VCaP (cell line): ENCODE measurements at regions not wholly inside any gene's neighbourhood (a gene's known extent, or its start where the extent isn't known, plus 50 kb on each side); places are given as distances from the start of the nearest gene placed in this dataset.

Source experiments
- H3K27ac ChIP-seq: fragments of 450-650 bp; 2 replicates; pipeline ENCODE4 v1.5.1; 2017
- TF ChIP-seq, protein P1 (sequence below): fragments of 450-650 bp; conservative IDR thresholded peaks from 2 replicates; pipeline ENCODE4 v1.5.1; 2017; ENCODE audit warnings: mild to moderate bottlenecking, moderate library complexity

DNA sequence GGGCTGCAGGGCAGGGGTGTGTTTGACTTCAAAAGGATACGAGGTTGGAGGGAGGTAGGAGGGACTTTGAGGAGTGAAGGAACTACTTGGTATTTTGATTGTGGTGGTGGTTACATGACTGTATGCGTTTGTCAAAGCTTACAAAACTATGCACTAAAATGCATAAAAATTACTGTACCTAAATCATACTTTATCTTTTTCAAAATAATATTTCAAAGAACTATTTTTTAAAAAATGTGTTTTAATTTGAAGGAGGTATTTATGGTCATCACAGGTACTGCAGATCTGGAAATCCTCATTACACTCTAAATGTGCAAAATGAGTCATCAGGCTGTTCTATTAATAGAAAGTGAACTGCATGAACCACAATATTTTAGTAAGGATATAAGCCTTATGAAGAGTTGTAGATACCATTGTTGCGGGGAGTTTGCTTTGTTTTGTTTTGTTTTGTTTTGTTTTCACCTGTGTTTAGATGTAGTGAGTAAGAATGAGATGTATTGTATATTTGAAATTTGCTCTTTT is 116.9 kb downstream of the ARRDC3 start:
- TF ChIP-seq, protein P1, sequence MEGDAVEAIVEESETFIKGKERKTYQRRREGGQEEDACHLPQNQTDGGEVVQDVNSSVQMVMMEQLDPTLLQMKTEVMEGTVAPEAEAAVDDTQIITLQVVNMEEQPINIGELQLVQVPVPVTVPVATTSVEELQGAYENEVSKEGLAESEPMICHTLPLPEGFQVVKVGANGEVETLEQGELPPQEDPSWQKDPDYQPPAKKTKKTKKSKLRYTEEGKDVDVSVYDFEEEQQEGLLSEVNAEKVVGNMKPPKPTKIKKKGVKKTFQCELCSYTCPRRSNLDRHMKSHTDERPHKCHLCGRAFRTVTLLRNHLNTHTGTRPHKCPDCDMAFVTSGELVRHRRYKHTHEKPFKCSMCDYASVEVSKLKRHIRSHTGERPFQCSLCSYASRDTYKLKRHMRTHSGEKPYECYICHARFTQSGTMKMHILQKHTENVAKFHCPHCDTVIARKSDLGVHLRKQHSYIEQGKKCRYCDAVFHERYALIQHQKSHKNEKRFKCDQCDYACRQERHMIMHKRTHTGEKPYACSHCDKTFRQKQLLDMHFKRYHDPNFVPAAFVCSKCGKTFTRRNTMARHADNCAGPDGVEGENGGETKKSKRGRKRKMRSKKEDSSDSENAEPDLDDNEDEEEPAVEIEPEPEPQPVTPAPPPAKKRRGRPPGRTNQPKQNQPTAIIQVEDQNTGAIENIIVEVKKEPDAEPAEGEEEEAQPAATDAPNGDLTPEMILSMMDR = no peak
- peak overlapping the region; percentile 52; the same call in 1 of the 2 replicates for H3K27ac ChIP-seq

DNA sequence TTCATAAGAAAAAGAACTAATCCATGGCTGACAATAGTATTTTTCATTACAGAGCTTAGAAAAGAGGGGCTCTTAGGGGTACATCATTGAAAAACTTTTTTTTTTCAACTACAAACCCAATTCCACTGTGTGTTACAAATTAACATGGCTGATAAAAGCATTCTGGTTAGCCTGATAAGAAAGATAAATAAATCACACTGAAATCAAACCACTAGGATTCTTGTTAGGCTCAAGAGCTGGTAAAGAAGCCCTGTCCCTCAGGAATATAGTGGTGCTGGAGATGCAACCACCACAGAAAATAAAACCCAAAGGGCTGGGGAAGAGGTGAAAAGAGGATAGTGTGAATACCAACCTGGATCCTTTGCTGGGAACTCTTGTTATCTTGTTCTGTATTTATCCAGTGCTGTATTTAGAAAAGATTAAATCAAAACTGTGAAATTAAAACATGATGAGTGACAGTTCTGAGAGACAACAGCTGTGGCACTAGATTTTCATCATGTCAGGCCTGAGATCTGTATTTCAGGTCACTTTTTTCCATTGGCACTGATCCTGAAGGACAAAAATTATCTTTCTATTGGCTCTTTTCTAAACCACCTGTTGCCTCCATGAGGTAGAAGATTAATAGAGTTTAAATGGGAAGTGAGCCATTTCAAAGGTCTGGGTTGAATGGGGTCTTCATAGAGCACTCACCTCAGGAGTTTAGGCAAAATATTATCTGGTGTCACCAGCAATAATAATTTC is 118.6 kb downstream of the ARRDC3 start:
- TF ChIP-seq, protein P1 = no peak
- peak overlapping the region; percentile 52 for H3K27ac ChIP-seq

- TF ChIP-seq, protein P1 = no peak
- peak overlapping the region; percentile 52 for H3K27ac ChIP-seq
Measured at GRCh38 chr5:91263898-91264297, 119.2 kb downstream of the ARRDC3 start.

GRCh38 chr5:91257301-91257700 is 125.8 kb downstream of the ARRDC3 start:
- H3K27ac ChIP-seq = no peak overlapping the region
- TF ChIP-seq, protein P1 = no peak

DNA sequence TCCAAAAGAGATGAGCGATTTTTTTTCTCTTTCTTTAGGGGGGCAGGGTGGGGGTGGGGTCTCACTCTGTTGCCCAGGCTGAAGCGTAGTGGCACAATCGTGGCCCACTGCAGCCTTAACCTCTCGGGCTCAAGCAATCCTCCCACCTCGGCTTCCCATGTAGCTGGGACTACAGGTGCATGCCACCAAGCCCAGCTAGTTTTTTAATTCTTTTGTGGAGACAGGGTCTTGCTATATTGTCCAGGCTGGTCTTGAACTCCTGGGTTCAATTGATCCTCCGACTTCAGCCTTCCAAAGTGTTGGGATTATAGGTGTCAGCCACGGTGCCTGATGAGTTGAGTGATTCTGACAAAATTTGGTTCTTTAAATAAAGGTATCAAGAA is 127.0 kb downstream of the ARRDC3 start:
- TF ChIP-seq, protein P1 = no peak
- H3K27ac ChIP-seq = no peak overlapping the region

GRCh38 chr5:91255396-91256141 is 127.5 kb downstream of the ARRDC3 start:
- TF ChIP-seq, protein P1 = no peak
- no peak overlapping the region for H3K27ac ChIP-seq

DNA sequence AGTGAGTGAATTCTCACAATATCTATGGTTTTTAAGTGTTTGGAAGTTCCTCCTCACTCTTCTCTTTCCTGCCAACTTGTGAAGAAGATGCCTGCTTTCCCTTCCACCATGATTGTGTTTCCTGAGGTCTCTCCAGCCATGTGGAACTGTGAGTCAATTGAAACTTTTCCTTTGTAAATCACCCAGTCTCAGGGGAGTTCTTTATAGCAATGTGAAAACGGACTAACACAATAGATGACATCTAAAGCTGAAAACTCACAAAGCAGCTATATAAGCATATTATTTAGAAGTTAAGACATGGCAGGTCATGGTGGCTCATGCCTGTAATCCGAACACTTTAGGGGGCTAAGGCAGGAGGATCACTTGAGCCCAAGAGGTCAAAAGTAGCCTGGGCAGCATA is 130.2 kb downstream of the ARRDC3 start:
- TF ChIP-seq, protein P1 = no peak
- H3K27ac ChIP-seq = no peak overlapping the region
